Osteocyte (in vitro differentiated cells): ENCODE measurements at regions not wholly inside any gene's neighbourhood (a gene's known extent, or its start where the extent isn't known, plus 50 kb on each side); places are given as distances from the start of the nearest gene placed in this dataset.

ENCODE experiments used
- DNase-seq: peaks from one replicate; pipeline ENCODE4 v3.0.0; 2021; ENCODE audit warnings: mixed read lengths; ENCODE audit not compliant: unreplicated experiment; ENCODE audit errors: extremely low spot score
- H3K27ac Mint-ChIP-seq: one replicate; pipeline ENCODE4 v1.8.0; 2021; ENCODE audit warnings: mild to moderate bottlenecking, mixed read lengths; ENCODE audit not compliant: unreplicated experiment
- H3K27me3 Mint-ChIP-seq: one replicate; pipeline ENCODE4 v1.8.0; 2021; ENCODE audit warnings: mixed read lengths; ENCODE audit not compliant: unreplicated experiment
- H3K36me3 Mint-ChIP-seq: one replicate; pipeline ENCODE4 v1.8.0; 2021; ENCODE audit warnings: mixed read lengths; ENCODE audit not compliant: unreplicated experiment
- H3K4me1 Mint-ChIP-seq: one replicate; pipeline ENCODE4 v1.8.0; 2021; ENCODE audit warnings: mixed read lengths; ENCODE audit not compliant: unreplicated experiment
- H3K4me3 Mint-ChIP-seq: one replicate; pipeline ENCODE4 v1.8.0; 2021; ENCODE audit warnings: mild to moderate bottlenecking, moderate library complexity, mixed read lengths; ENCODE audit not compliant: unreplicated experiment
- H3K9me3 Mint-ChIP-seq: one replicate; pipeline ENCODE4 v1.8.0; 2021; ENCODE audit warnings: mixed read lengths; ENCODE audit not compliant: unreplicated experiment
- CTCF ChIP-seq: fragments of 200-600 bp; sonication (generic); IDR thresholded peaks from 2 replicates; pipeline ENCODE4 v1.5.0; 2021; ENCODE audit warnings: antibody characterized with exemption, mild to moderate bottlenecking, moderate library complexity

GRCh38 chr12:76622915-76623314 is 63.3 kb upstream of the OSBPL8 start:
- H3K9me3 Mint-ChIP-seq = no peaks in the 10 kb centered on the region
- no peak for TF ChIP-seq CTCF
- no peak overlapping the region for H3K27ac Mint-ChIP-seq

GRCh38 chr12:76623931-76624330 is 64.4 kb upstream of the OSBPL8 start:
- Mint-ChIP-seq H3K4me3 (no peak overlapping the region), H3K4me1 (peaks cover 4% of the 10 kb centered on the region), H3K36me3 (no peaks in the 10 kb centered on the region), H3K27me3 (no peaks in the 10 kb centered on the region), H3K9me3 (no peaks in the 10 kb centered on the region), H3K27ac (no peak overlapping the region)
- TF ChIP-seq CTCF = no peak
- no peak for DNase-seq

More at GRCh38 chr12:76622915-76623314, 63.3 kb upstream of the OSBPL8 start:
- peaks cover 4% of the 10 kb centered on the region for H3K4me1 Mint-ChIP-seq
- no peak overlapping the region for H3K4me3 Mint-ChIP-seq
- H3K36me3 Mint-ChIP-seq = no peaks in the 10 kb centered on the region
- no peak for DNase-seq
- no peaks in the 10 kb centered on the region for H3K27me3 Mint-ChIP-seq

- no peak overlapping the region for H3K27ac Mint-ChIP-seq
- peaks cover 6% of the 10 kb centered on the region for H3K4me1 Mint-ChIP-seq
- no peak for TF ChIP-seq CTCF
- H3K4me3 Mint-ChIP-seq = no peak overlapping the region
- no peak for DNase-seq
- H3K36me3 Mint-ChIP-seq = no peaks in the 10 kb centered on the region
- no peaks in the 10 kb centered on the region for H3K9me3 Mint-ChIP-seq
- no peaks in the 10 kb centered on the region for H3K27me3 Mint-ChIP-seq
Observed at GRCh38 chr12:76627346-76628135, 68.0 kb upstream of the OSBPL8 start.

GRCh38 chr12:76628745-76629144 is 69.2 kb upstream of the OSBPL8 start:
- DNase-seq = no peak
- no peaks in the 10 kb centered on the region for H3K9me3 Mint-ChIP-seq
- no peak for TF ChIP-seq CTCF
- H3K4me1 Mint-ChIP-seq = peaks cover 6% of the 10 kb centered on the region
- H3K36me3 Mint-ChIP-seq = no peaks in the 10 kb centered on the region
- H3K4me3 Mint-ChIP-seq = no peak overlapping the region
- no peak overlapping the region for H3K27ac Mint-ChIP-seq
- no peaks in the 10 kb centered on the region for H3K27me3 Mint-ChIP-seq

- no peaks in the 10 kb centered on the region for H3K36me3 Mint-ChIP-seq
- H3K4me1 Mint-ChIP-seq = peaks cover 6% of the 10 kb centered on the region
- H3K4me3 Mint-ChIP-seq = no peak overlapping the region
- no peak for TF ChIP-seq CTCF
- no peaks in the 10 kb centered on the region for H3K27me3 Mint-ChIP-seq
- no peak overlapping the region for H3K27ac Mint-ChIP-seq
- no peak for DNase-seq
- no peaks in the 10 kb centered on the region for H3K9me3 Mint-ChIP-seq
Observed at GRCh38 chr12:76631741-76632140, 72.2 kb upstream of the OSBPL8 start.
